ENCODE measurements at regions not wholly inside any gene's neighbourhood (a gene's known extent, or its start where the extent isn't known, plus 50 kb on each side); places are given as distances from the start of the nearest gene placed in this dataset.

- TF ChIP-seq CTCF (conservative IDR thresholded peaks at IDR 0.05; ENCODE audit: low read length) = no peak
- TF ChIP-seq EZH2phosphoT487 (IDR thresholded peaks at IDR 0.05; ENCODE audit: borderline replicate concordance, low read depth, low read length) = no peak
Observed at GRCh38 chr7:46549892-46550639, 629.0 kb upstream of the IGFBP3 start.
